Thyroid gland (tissue), 4 donors: ENCODE measurements at regions not wholly inside any gene's neighbourhood (a gene's known extent, or its start where the extent isn't known, plus 50 kb on each side); places are given as distances from the start of the nearest gene placed in this dataset.

ENCODE experiments used
- POLR2A ChIP-seq, 2 donors: fragments of 450-650 bp; IDR thresholded peaks; one replicate each; pipeline ENCODE4 v1.6.1; 2017; ENCODE audit warnings: antibody characterized with exemption in 2 of 2, mild to moderate bottlenecking in 2 of 2, moderate library complexity in 1 of 2
- TF ChIP-seq, protein P1 (sequence below), 6 experiments: fragments of 200-600 bp in 3 of 6; fragments of 450-650 bp in 3 of 6; sonication (generic) in 3 of 6; IDR thresholded peaks; one replicate each; pipeline ENCODE4 v1.5.1; 2016 to 2019; ENCODE audit warnings: antibody characterized with exemption in 6 of 6, mild to moderate bottlenecking in 2 of 6, inconsistent platforms in 1 of 6, moderate library complexity in 1 of 6

GRCh38 chr3:144948711-144949110 is 977.1 kb downstream of the DIPK2A start:
- TF ChIP-seq POLR2A (IDR thresholded peaks at IDR 0.05) = no peak
- TF ChIP-seq, protein P1, sequence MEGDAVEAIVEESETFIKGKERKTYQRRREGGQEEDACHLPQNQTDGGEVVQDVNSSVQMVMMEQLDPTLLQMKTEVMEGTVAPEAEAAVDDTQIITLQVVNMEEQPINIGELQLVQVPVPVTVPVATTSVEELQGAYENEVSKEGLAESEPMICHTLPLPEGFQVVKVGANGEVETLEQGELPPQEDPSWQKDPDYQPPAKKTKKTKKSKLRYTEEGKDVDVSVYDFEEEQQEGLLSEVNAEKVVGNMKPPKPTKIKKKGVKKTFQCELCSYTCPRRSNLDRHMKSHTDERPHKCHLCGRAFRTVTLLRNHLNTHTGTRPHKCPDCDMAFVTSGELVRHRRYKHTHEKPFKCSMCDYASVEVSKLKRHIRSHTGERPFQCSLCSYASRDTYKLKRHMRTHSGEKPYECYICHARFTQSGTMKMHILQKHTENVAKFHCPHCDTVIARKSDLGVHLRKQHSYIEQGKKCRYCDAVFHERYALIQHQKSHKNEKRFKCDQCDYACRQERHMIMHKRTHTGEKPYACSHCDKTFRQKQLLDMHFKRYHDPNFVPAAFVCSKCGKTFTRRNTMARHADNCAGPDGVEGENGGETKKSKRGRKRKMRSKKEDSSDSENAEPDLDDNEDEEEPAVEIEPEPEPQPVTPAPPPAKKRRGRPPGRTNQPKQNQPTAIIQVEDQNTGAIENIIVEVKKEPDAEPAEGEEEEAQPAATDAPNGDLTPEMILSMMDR (IDR thresholded peaks at IDR 0.05) = no peak
